Tibial nerve (tissue), 4 donors: ENCODE measurements at regions not wholly inside any gene's neighbourhood (a gene's known extent, or its start where the extent isn't known, plus 50 kb on each side); places are given as distances from the start of the nearest gene placed in this dataset.
A peak's percentile ranks its signal among the peaks of the same experiment; 100 is the strongest.
"Not testable (repeated sequence)": the region's sequence is repeated elsewhere in the genome, so short reads cannot be mapped to it uniquely, and the experiment has no call there.

Experiments used
- DNase-seq, 2 donors: peaks; one replicate each; pipeline ENCODE4 v3.0.0-alpha.2; 2019; ENCODE audit warnings: low spot score in 2 of 2
- H3K27ac ChIP-seq, 4 donors: fragments of 200-600 bp; sonication (generic) in 3 of 4; one replicate each; pipeline ENCODE4 v1.5.1; 2017 to 2019; ENCODE audit warnings: mild to moderate bottlenecking in 1 of 4
- H3K27me3 ChIP-seq, 2 donors: fragments of 200-600 bp; sonication (generic) in 1 of 2; one replicate each; pipeline versions ENCODE4 v1.5.1 to v1.6.0; 2017 to 2019
- H3K36me3 ChIP-seq, 3 donors: fragments of 200-600 bp; sonication (generic); one replicate each; pipeline ENCODE4 v1.5.1; 2018 to 2019
- H3K4me1 ChIP-seq, 4 donors: fragments of 200-600 bp; sonication (generic) in 3 of 4; one replicate each; pipeline ENCODE4 v1.5.1; 2017 to 2019
- H3K4me3 ChIP-seq, 4 donors: fragments of 200-600 bp; sonication (generic) in 3 of 4; one replicate each; pipeline ENCODE4 v1.5.1; 2017 to 2019; ENCODE audit warnings: mild to moderate bottlenecking in 1 of 4, moderate library complexity in 1 of 4
- H3K9me3 ChIP-seq, 4 donors: fragments of 200-600 bp; sonication (generic) in 3 of 4; one replicate each; pipeline ENCODE4 v1.5.1; 2017 to 2019
- EP300 ChIP-seq, 2 donors: sonication (generic); formaldehyde crosslinking; IDR thresholded peaks; one replicate each; pipeline ENCODE4 v1.6.1; 2017; ENCODE audit warnings: antibody characterized with exemption in 2 of 2, mild to moderate bottlenecking in 1 of 2
- POLR2A ChIP-seq, 2 donors: fragments of 450-650 bp; IDR thresholded peaks; one replicate each; pipeline ENCODE4 v1.6.1; 2017; ENCODE audit warnings: antibody characterized with exemption in 2 of 2, mild to moderate bottlenecking in 2 of 2, moderate library complexity in 2 of 2
- WGBS, 2 donors: methylation state at CpG; one replicate each; pipeline ENCODE4 v1.1.5; 2018; 5-methylcytosine and 5-hydroxymethylcytosine counted together
- TF ChIP-seq, protein P1 (sequence below), 5 experiments: fragments of 200-600 bp in 3 of 5; fragments of 450-650 bp in 2 of 5; sonication (generic) in 3 of 5; IDR thresholded peaks; one replicate each; pipeline ENCODE4 v1.5.1; 2016 to 2019; ENCODE audit warnings: antibody characterized with exemption in 5 of 5, mild to moderate bottlenecking in 3 of 5, moderate library complexity in 2 of 5

- no peaks in the 10 kb centered on the region for H3K27me3 ChIP-seq
- 80 to 88% methylated on average over 6 of the region's 6 CpGs for WGBS, 2 donors
- H3K4me1 ChIP-seq: peaks cover 0 to 7% (median 0%) of the 10 kb centered on the region in 4 donors
Measured at GRCh38 chr12:89872922-89873630, 164.4 kb upstream of the ATP2B1 start.

GRCh38 chr12:89870413-89871184 lies 162.0 kb upstream of the ATP2B1 start:
- WGBS, 2 donors: 75 to 80% methylated on average over 6 of the region's 6 CpGs
- Histone ChIP-seq H3K27ac (no peak overlapping the region), H3K36me3 (no peaks in the 10 kb centered on the region), H3K27me3 (no peaks in the 10 kb centered on the region), H3K4me3 (no peak overlapping the region), H3K9me3 (peaks cover 0 to 11% (median 4%) of the 10 kb centered on the region in 4 donors), H3K4me1 (peaks cover 0 to 7% (median 0%) of the 10 kb centered on the region in 4 donors)
- DNase-seq: no peak
- TF ChIP-seq POLR2A (IDR thresholded peaks at IDR 0.05): no peak
- TF ChIP-seq, protein P1, sequence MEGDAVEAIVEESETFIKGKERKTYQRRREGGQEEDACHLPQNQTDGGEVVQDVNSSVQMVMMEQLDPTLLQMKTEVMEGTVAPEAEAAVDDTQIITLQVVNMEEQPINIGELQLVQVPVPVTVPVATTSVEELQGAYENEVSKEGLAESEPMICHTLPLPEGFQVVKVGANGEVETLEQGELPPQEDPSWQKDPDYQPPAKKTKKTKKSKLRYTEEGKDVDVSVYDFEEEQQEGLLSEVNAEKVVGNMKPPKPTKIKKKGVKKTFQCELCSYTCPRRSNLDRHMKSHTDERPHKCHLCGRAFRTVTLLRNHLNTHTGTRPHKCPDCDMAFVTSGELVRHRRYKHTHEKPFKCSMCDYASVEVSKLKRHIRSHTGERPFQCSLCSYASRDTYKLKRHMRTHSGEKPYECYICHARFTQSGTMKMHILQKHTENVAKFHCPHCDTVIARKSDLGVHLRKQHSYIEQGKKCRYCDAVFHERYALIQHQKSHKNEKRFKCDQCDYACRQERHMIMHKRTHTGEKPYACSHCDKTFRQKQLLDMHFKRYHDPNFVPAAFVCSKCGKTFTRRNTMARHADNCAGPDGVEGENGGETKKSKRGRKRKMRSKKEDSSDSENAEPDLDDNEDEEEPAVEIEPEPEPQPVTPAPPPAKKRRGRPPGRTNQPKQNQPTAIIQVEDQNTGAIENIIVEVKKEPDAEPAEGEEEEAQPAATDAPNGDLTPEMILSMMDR (IDR thresholded peaks at IDR 0.05): no peak
- TF ChIP-seq EP300 (IDR thresholded peaks at IDR 0.05): no peak

More at GRCh38 chr12:89872922-89873630, 164.4 kb upstream of the ATP2B1 start:
- TF ChIP-seq EP300 (IDR thresholded peaks at IDR 0.05) (no peak), POLR2A (IDR thresholded peaks at IDR 0.05) (no peak)
- H3K4me3 ChIP-seq: no peak overlapping the region
- H3K36me3 ChIP-seq: no peaks in the 10 kb centered on the region
- no peak for DNase-seq
- peaks cover 0 to 11% (median 4%) of the 10 kb centered on the region in 4 donors for H3K9me3 ChIP-seq
- H3K27ac ChIP-seq: no peak overlapping the region

- H3K36me3 ChIP-seq, H3K27me3 ChIP-seq, DNase-seq, H3K4me3 ChIP-seq, H3K27ac ChIP-seq: not testable (repeated sequence)
- H3K4me1 ChIP-seq: peaks cover 0 to 12% (median 5%) of the 10 kb centered on the region in 4 donors
- 90% methylated on average over 18 to 21 of the region's 23 CpGs for WGBS, 2 donors
- H3K9me3 ChIP-seq: peaks cover 0 to 11% (median 4%) of the 10 kb centered on the region in 4 donors
Measured at GRCh38 chr12:89867611-89868010, 159.0 kb upstream of the ATP2B1 start.

GRCh38 chr12:89864411-89864810 lies 155.8 kb upstream of the ATP2B1 start:
- Histone ChIP-seq H3K27ac (peak overlapping the region in 3 of 4 donors; percentile 59 to 73 (median 63)), H3K4me1 (peaks cover 0 to 12% (median 5%) of the 10 kb centered on the region in 4 donors), H3K9me3 (no peaks in the 10 kb centered on the region), H3K36me3 (no peaks in the 10 kb centered on the region), H3K4me3 (no peak overlapping the region), H3K27me3 (no peaks in the 10 kb centered on the region)
- WGBS, 2 donors: 67 to 69% methylated on average over 1 of the region's 1 CpG
- TF ChIP-seq, protein P1 (IDR thresholded peaks at IDR 0.05): no peak
- TF ChIP-seq POLR2A (IDR thresholded peaks at IDR 0.05) (no peak), EP300 (IDR thresholded peaks at IDR 0.05) (no peak)
- DNase-seq: no peak

DNA sequence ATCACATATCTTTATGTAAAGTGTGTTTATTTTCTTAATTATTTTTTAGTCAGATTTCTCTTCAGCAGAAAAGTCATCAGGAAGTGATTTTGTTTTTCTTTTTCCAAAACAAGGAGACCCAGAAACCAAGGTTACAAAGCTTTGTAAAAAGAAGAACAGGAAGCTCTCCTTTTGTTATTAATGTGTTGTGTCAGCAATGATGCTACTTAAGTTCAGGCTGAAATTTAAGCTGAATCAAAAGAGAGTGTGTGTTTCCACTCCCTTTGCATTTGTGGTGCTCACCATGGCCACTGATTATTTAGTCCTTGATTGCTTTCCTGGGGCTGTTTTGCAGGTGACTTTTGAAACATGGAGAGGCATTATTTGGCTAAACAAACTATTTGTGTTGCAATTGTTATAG lies 155.3 kb upstream of the ATP2B1 start:
- no peak for TF ChIP-seq POLR2A (IDR thresholded peaks at IDR 0.05)
- TF ChIP-seq, protein P1 (IDR thresholded peaks at IDR 0.05): no peak
- no peak for TF ChIP-seq EP300 (IDR thresholded peaks at IDR 0.05)

DNA sequence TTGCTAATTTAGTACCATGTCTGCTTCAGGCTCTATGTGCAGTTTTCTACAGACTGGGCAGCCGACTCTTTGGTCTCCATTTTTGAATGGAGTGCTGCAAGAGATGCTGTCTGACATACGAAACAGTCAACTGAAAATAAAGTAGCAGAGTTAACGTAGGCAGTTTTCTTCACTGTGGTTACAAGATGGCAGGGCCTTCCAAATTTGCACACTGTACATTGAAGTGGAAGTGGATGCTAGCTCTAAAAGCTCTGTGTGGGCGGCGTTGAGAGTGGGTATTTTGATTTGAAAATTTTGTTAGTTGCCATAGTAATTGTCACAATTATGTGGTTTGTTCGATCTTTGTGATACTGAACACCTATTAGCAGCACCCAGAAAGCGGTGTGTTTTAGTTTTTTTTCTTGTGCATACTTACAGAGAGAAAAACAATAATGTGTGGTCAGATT lies 154.9 kb upstream of the ATP2B1 start:
- Histone ChIP-seq H3K36me3 (no peaks in the 10 kb centered on the region), H3K27me3 (no peaks in the 10 kb centered on the region), H3K27ac (peak overlapping the region in 3 of 4 donors; percentile 63 to 73 (median 67)), H3K9me3 (no peaks in the 10 kb centered on the region), H3K4me1 (peaks cover 0 to 12% (median 5%) of the 10 kb centered on the region in 4 donors), H3K4me3 (no peak overlapping the region)
- 71 to 72% methylated on average over 7 of the region's 7 CpGs for WGBS, 2 donors
- DNase-seq: no peak
- TF ChIP-seq, protein P1 (IDR thresholded peaks at IDR 0.05): no peak
- no peak for TF ChIP-seq POLR2A (IDR thresholded peaks at IDR 0.05)
- TF ChIP-seq EP300 (IDR thresholded peaks at IDR 0.05): no peak

More for the DNA sequence above, 155.3 kb upstream of the ATP2B1 start:
- Histone ChIP-seq H3K4me3 (no peak overlapping the region), H3K9me3 (no peaks in the 10 kb centered on the region), H3K4me1 (peaks cover 0 to 12% (median 5%) of the 10 kb centered on the region in 4 donors), H3K27ac (peak overlapping the region in 3 of 4 donors; percentile 63 to 73 (median 67)), H3K36me3 (no peaks in the 10 kb centered on the region), H3K27me3 (no peaks in the 10 kb centered on the region)
- DNase-seq: no peak
